PC-9 (cell line): ENCODE measurements at regions not wholly inside any gene's neighbourhood (a gene's known extent, or its start where the extent isn't known, plus 50 kb on each side); places are given as distances from the start of the nearest gene placed in this dataset.

Experiments
- EZH2 ChIP-seq: fragments of 200-600 bp; sonication (generic); IDR thresholded peaks from 2 replicates; pipeline ENCODE4 v1.8.0; 2017; ENCODE audit warnings: antibody characterized with exemption, low read depth
- TF ChIP-seq, protein P1 (sequence below): fragments of 200-600 bp; sonication (generic); conservative IDR thresholded peaks from 2 replicates; pipeline ENCODE4 v1.6.1; 2017; ENCODE audit warnings: mixed run types, antibody characterized with exemption, mild to moderate bottlenecking, moderate library complexity

DNA sequence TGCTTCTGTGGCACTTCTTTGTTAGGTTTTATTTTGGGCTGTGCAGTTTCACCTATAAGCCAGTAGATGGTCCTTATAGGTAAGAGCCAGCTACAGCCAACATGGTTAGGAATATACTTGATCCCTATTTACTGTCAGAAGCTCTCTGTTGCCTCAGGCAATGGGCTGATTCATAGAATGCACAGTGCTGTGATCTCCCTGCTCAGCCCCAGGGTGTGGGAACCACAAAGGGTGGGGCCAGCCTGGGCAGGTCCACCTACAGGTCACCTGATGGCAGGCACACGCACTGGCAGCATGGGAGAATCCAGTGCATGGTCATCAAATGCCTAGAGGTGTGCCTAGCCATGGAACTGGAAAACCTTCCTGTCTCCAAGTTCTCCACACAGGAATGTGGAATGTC is 191.9 kb downstream of the MOXD1 start:
- TF ChIP-seq, protein P1, sequence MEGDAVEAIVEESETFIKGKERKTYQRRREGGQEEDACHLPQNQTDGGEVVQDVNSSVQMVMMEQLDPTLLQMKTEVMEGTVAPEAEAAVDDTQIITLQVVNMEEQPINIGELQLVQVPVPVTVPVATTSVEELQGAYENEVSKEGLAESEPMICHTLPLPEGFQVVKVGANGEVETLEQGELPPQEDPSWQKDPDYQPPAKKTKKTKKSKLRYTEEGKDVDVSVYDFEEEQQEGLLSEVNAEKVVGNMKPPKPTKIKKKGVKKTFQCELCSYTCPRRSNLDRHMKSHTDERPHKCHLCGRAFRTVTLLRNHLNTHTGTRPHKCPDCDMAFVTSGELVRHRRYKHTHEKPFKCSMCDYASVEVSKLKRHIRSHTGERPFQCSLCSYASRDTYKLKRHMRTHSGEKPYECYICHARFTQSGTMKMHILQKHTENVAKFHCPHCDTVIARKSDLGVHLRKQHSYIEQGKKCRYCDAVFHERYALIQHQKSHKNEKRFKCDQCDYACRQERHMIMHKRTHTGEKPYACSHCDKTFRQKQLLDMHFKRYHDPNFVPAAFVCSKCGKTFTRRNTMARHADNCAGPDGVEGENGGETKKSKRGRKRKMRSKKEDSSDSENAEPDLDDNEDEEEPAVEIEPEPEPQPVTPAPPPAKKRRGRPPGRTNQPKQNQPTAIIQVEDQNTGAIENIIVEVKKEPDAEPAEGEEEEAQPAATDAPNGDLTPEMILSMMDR, result no peak; the same call in 1 of the 2 replicates
- TF ChIP-seq EZH2, result no peak
